ENCODE measurements at regions not wholly inside any gene's neighbourhood (a gene's known extent, or its start where the extent isn't known, plus 50 kb on each side); places are given as distances from the start of the nearest gene placed in this dataset.

DNA sequence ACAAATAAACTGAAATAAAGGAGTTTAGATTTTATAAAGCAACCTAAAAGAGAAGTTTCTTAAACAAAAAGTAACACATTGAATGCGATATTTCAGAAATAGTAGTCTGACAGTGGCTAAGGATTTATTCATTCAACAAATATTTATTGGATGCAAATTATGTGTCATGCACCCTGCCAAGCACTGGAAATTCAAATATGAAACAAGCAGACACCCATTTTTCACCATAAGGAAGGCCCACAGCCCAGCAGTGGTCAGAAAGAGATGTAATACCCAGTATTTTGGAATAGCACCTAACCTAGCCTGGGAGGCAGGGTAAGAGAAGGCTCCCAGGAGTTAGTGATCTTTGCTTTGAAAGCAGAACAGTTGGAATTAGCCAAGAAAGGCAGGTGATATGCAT, 855.1 kb upstream of the TENM3 start:
- intact Hi-C loops (cut with micrococcal nuclease; ENCODE audit: unreplicated experiment) = no loop called here
- RAD21 ChIA-PET (ENCODE audit: unreplicated experiment) = no interaction called here
- no peak for FAIRE-seq

More for the DNA sequence above, 855.1 kb upstream of the TENM3 start:
- ATAC-seq (no peak), DNase-seq (ENCODE audit: low read depth, low spot score) (no peak)
- no TSS peak for BruUV-seq (replicated peaks)
- no peaks in the 10 kb centered on the region for H4K20me1 ChIP-seq (ENCODE audit: control insufficient read depth, insufficient read depth)
- H3K9me3 ChIP-seq (replicated peaks; ENCODE audit: control insufficient read depth, insufficient read depth, low read length) = no peaks in the 10 kb centered on the region
- no peak overlapping the region for H3K4me2 ChIP-seq (ENCODE audit: control insufficient read depth, insufficient read depth)
- H3K27me3 ChIP-seq (replicated peaks in 1 of 2; ENCODE audit: control insufficient read depth in 2 of 2, insufficient read depth in 2 of 2, low read length in 1 of 2) = no peaks in the 10 kb centered on the region; a peak in 1 of 4 replicates
- in situ Hi-C loops (cut with MboI) = no loop called here
- no peaks in the 10 kb centered on the region for H3K4me1 ChIP-seq (ENCODE audit: control insufficient read depth, insufficient read depth, low read length)
- WGBS (ENCODE audit: insufficient coverage, insufficient replicate concordance, low lambda C conversion rate, missing lambda C conversion rate) = 28% methylated on average over 1 of the region's 1 CpG
- no peak overlapping the region for H3K27ac ChIP-seq (ENCODE audit: control insufficient read depth, insufficient read depth)
- no peaks in the 10 kb centered on the region for H3K79me2 ChIP-seq (ENCODE audit: control insufficient read depth, insufficient read depth, low read length)
- H3K36me3 ChIP-seq (ENCODE audit: control insufficient read depth in 2 of 2, insufficient read depth in 2 of 2, low read length in 1 of 2) = no peaks in the 10 kb centered on the region
- POLR2A ChIA-PET = no interaction called here
- TF ChIP-seq TCF3 (IDR thresholded peaks at IDR 0.05; ENCODE audit: borderline replicate concordance, insufficient read depth, low read depth, low read length) (no peak), POLR2AphosphoS2 (IDR thresholded peaks at IDR 0.05; ENCODE audit: low read depth, low read length) (no peak), STAT3 (IDR thresholded peaks at IDR 0.05; ENCODE audit: low read depth, low read length) (no peak), LARP7 (IDR thresholded peaks at IDR 0.05) (no peak), MYB (IDR thresholded peaks at IDR 0.05; ENCODE audit: borderline replicate concordance, low read depth, low read length) (no peak), FOXM1 (IDR thresholded peaks at IDR 0.05; ENCODE audit: low read depth, low read length) (no peak)
- TF ChIP-seq, protein P1, sequence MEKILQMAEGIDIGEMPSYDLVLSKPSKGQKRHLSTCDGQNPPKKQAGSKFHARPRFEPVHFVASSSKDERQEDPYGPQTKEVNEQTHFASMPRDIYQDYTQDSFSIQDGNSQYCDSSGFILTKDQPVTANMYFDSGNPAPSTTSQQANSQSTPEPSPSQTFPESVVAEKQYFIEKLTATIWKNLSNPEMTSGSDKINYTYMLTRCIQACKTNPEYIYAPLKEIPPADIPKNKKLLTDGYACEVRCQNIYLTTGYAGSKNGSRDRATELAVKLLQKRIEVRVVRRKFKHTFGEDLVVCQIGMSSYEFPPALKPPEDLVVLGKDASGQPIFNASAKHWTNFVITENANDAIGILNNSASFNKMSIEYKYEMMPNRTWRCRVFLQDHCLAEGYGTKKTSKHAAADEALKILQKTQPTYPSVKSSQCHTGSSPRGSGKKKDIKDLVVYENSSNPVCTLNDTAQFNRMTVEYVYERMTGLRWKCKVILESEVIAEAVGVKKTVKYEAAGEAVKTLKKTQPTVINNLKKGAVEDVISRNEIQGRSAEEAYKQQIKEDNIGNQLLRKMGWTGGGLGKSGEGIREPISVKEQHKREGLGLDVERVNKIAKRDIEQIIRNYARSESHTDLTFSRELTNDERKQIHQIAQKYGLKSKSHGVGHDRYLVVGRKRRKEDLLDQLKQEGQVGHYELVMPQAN (conservative IDR thresholded peaks at IDR 0.05) = no peak
- TF ChIP-seq, protein P2, sequence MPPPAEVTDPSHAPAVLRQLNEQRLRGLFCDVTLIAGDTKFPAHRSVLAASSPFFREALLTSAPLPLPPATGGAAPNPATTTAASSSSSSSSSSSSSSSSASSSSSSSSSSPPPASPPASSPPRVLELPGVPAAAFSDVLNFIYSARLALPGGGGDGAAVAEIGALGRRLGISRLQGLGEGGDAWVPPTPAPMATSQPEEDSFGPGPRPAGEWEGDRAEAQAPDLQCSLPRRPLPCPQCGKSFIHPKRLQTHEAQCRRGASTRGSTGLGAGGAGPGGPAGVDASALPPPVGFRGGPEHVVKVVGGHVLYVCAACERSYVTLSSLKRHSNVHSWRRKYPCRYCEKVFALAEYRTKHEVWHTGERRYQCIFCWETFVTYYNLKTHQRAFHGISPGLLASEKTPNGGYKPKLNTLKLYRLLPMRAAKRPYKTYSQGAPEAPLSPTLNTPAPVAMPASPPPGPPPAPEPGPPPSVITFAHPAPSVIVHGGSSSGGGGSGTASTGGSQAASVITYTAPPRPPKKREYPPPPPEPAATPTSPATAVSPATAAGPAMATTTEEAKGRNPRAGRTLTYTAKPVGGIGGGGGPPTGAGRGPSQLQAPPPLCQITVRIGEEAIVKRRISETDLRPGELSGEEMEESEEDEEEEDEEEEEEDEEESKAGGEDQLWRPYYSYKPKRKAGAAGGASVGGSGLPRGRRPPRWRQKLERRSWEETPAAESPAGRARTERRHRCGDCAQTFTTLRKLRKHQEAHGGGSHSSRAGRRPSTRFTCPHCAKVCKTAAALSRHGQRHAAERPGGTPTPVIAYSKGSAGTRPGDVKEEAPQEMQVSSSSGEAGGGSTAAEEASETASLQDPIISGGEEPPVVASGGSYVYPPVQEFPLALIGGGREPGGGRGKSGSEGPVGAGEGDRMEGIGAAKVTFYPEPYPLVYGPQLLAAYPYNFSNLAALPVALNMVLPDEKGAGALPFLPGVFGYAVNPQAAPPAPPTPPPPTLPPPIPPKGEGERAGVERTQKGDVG (CRISPR knock-in tag; IDR thresholded peaks at IDR 0.05) = no peak
- CTCF ChIA-PET = interaction anchor here (0.6 kb wide), 1 partner anchor 154 kb away, joined by 3 read pairs; no protein-coding TSS in a partner anchor
- H3K4me3 ChIP-seq = no peak overlapping the region
- no peak overlapping the region for H3K9ac ChIP-seq (ENCODE audit: control insufficient read depth, insufficient read depth, low read length)
- SMC1A ChIA-PET (ENCODE audit: uncharacterized antibody, unreplicated experiment) = no interaction called here
- no peak overlapping the region for H2AFZ ChIP-seq (ENCODE audit: control insufficient read depth, low read depth, low read length)

All from GM12878 (cell line).